ENCODE measurements at regions not wholly inside any gene's neighbourhood (a gene's known extent, or its start where the extent isn't known, plus 50 kb on each side); places are given as distances from the start of the nearest gene placed in this dataset.
A peak's percentile ranks its signal among the peaks of the same experiment; 100 is the strongest.
"Not testable (repeated sequence)": the region's sequence is repeated elsewhere in the genome, so short reads cannot be mapped to it uniquely, and the experiment has no call there.

- DNase-seq (ENCODE audit: low spot score in 2 of 2, unreplicated experiment in 2 of 2): no peak
- Mint-ChIP-seq H3K9me3 (peaks cover 9% of the 10 kb centered on the region), H3K4me1 (peaks cover 38% of the 10 kb centered on the region), H3K27me3 (ENCODE audit: low read depth) (peaks cover 23% of the 10 kb centered on the region), H3K4me3 (no peak overlapping the region), H3K36me3 (peaks cover 2% of the 10 kb centered on the region), H3K27ac (peak overlapping the region; percentile 60)
- no peak for TF ChIP-seq CTCF (IDR thresholded peaks at IDR 0.05; ENCODE audit: unreplicated experiment)
These were observed 167.0 kb upstream of the PCDH7 start for GRCh38 chr4:30553151-30553550.

- no peak for DNase-seq (ENCODE audit: low spot score in 2 of 2, unreplicated experiment in 2 of 2)
- no peak for TF ChIP-seq CTCF (IDR thresholded peaks at IDR 0.05; ENCODE audit: unreplicated experiment)
- peak overlapping the region; percentile 60 for H3K27ac Mint-ChIP-seq
- H3K4me1 Mint-ChIP-seq: peaks cover 38% of the 10 kb centered on the region
- H3K36me3 Mint-ChIP-seq: peaks cover 2% of the 10 kb centered on the region
- peaks cover 9% of the 10 kb centered on the region for H3K9me3 Mint-ChIP-seq
- no peak overlapping the region for H3K4me3 Mint-ChIP-seq
- H3K27me3 Mint-ChIP-seq (ENCODE audit: low read depth): peaks cover 23% of the 10 kb centered on the region
These were observed 166.5 kb upstream of the PCDH7 start for GRCh38 chr4:30553706-30554105.

GRCh38 chr4:30555775-30556174 is 164.4 kb upstream of the PCDH7 start:
- Mint-ChIP-seq H3K36me3 (peaks cover 2% of the 10 kb centered on the region), H3K4me1 (peaks cover 38% of the 10 kb centered on the region), H3K4me3 (no peak overlapping the region), H3K27ac (no peak overlapping the region), H3K9me3 (peaks cover 12% of the 10 kb centered on the region), H3K27me3 (ENCODE audit: low read depth) (peaks cover 18% of the 10 kb centered on the region)
- no peak for TF ChIP-seq CTCF (IDR thresholded peaks at IDR 0.05; ENCODE audit: unreplicated experiment)
- DNase-seq (ENCODE audit: low spot score in 2 of 2, unreplicated experiment in 2 of 2): no peak

GRCh38 chr4:30559481-30559880 is 160.7 kb upstream of the PCDH7 start:
- H3K36me3 Mint-ChIP-seq: peaks cover 5% of the 10 kb centered on the region
- no peak overlapping the region for H3K4me3 Mint-ChIP-seq
- TF ChIP-seq CTCF (IDR thresholded peaks at IDR 0.05; ENCODE audit: unreplicated experiment): no peak
- H3K4me1 Mint-ChIP-seq: peaks cover 27% of the 10 kb centered on the region
- H3K27ac Mint-ChIP-seq: no peak overlapping the region
- peaks cover 30% of the 10 kb centered on the region for H3K9me3 Mint-ChIP-seq
- peaks cover 18% of the 10 kb centered on the region for H3K27me3 Mint-ChIP-seq (ENCODE audit: low read depth)
- no peak for DNase-seq (ENCODE audit: low spot score in 2 of 2, unreplicated experiment in 2 of 2)

GRCh38 chr4:30586850-30587249 is 133.3 kb upstream of the PCDH7 start:
- no peaks in the 10 kb centered on the region for H3K27me3 Mint-ChIP-seq (ENCODE audit: low read depth)
- no peak overlapping the region for H3K4me3 Mint-ChIP-seq
- no peak for DNase-seq (ENCODE audit: low spot score in 2 of 2, unreplicated experiment in 2 of 2)
- H3K27ac Mint-ChIP-seq: no peak overlapping the region
- TF ChIP-seq CTCF (IDR thresholded peaks at IDR 0.05; ENCODE audit: unreplicated experiment): no peak
- H3K4me1 Mint-ChIP-seq: no peaks in the 10 kb centered on the region
- H3K9me3 Mint-ChIP-seq: peaks cover 24% of the 10 kb centered on the region
- H3K36me3 Mint-ChIP-seq: no peaks in the 10 kb centered on the region

- peaks cover 16% of the 10 kb centered on the region for H3K9me3 Mint-ChIP-seq
- not testable (repeated sequence) for H3K4me3 Mint-ChIP-seq; H3K27ac Mint-ChIP-seq; H3K27me3 Mint-ChIP-seq (ENCODE audit: low read depth); DNase-seq (ENCODE audit: low spot score in 2 of 2, unreplicated experiment in 2 of 2); H3K4me1 Mint-ChIP-seq; H3K36me3 Mint-ChIP-seq
These were observed 130.5 kb upstream of the PCDH7 start for GRCh38 chr4:30589669-30590068.

Measured in mesothelial cell of epicardium (in vitro differentiated cells).